GM23338 (cell line): ENCODE measurements at regions not wholly inside any gene's neighbourhood (a gene's known extent, or its start where the extent isn't known, plus 50 kb on each side); places are given as distances from the start of the nearest gene placed in this dataset.

Source experiments
- ATAC-seq: fragments of 200-7000 bp; cut with Tn5 transposase; 3 replicates; pipeline ENCODE4 v1.9.1; 2020
- DNase-seq: peaks from one replicate; pipeline ENCODE4 v3.0.0-alpha.2; 2015; ENCODE audit warnings: low spot score
- H2AFZ ChIP-seq: fragments of 200-600 bp; sonication (generic); 2 replicates; pipeline ENCODE4 v1.8.0; 2016; ENCODE audit warnings: antibody characterized with exemption, mild to moderate bottlenecking, moderate library complexity
- H3F3A ChIP-seq: fragments of 200-600 bp; sonication (generic); replicated peaks from 2 replicates; pipeline ENCODE4 v1.8.0; 2017; ENCODE audit warnings: antibody characterized with exemption, mixed run types, low read depth
- H3K27ac ChIP-seq: fragments of 200-600 bp; sonication (generic); 2 replicates; pipeline ENCODE4 v1.6.1; 2016; ENCODE audit warnings: low read depth
- H3K27me3 ChIP-seq: fragments of 200-600 bp; sonication (generic); 2 replicates; pipeline ENCODE4 v1.8.0; 2016; ENCODE audit warnings: mild to moderate bottlenecking, mixed run types, moderate library complexity; ENCODE audit not compliant: insufficient read depth
- H3K36me3 ChIP-seq: fragments of 200-600 bp; sonication (generic); 2 replicates; pipeline ENCODE4 v1.8.0; 2016; ENCODE audit warnings: mild to moderate bottlenecking; ENCODE audit not compliant: insufficient read depth
- H3K4me1 ChIP-seq: fragments of 200-600 bp; sonication (generic); 2 replicates; pipeline ENCODE4 v1.8.0; 2016; ENCODE audit warnings: mild to moderate bottlenecking, moderate library complexity; ENCODE audit not compliant: insufficient read depth
- H3K4me2 ChIP-seq: fragments of 200-600 bp; sonication (generic); 2 replicates; pipeline ENCODE4 v1.7.1; 2017; ENCODE audit warnings: mixed run types
- H3K4me3 ChIP-seq: fragments of 200-600 bp; sonication (generic); 2 replicates; pipeline ENCODE4 v1.6.1; 2016; ENCODE audit warnings: mixed run types
- H3K79me2 ChIP-seq: fragments of 200-600 bp; sonication (generic); replicated peaks from 2 replicates; pipeline ENCODE4 v1.8.0; 2017; ENCODE audit warnings: mild to moderate bottlenecking; ENCODE audit not compliant: insufficient read depth
- H3K9me2 ChIP-seq: fragments of 200-600 bp; sonication (generic); 2 replicates; pipeline ENCODE4 v1.8.0; 2017; ENCODE audit not compliant: insufficient read depth
- H4K20me1 ChIP-seq: fragments of 200-600 bp; sonication (generic); replicated peaks from 2 replicates; pipeline ENCODE4 v1.8.0; 2017; ENCODE audit warnings: mild to moderate bottlenecking; ENCODE audit not compliant: insufficient read depth
- H3K27ac Mint-ChIP-seq: 2 replicates; pipeline ENCODE4 v1.8.0; 2020; ENCODE audit warnings: inconsistent platforms, mild to moderate bottlenecking, moderate library complexity, mixed read lengths
- H3K27me3 Mint-ChIP-seq: 3 replicates; pipeline ENCODE4 v1.8.0; 2022; ENCODE audit warnings: low read depth, mild to moderate bottlenecking, moderate library complexity, mixed read lengths, inconsistent platforms; ENCODE audit not compliant: insufficient read depth, poor library complexity
- H3K36me3 Mint-ChIP-seq: 3 replicates; pipeline ENCODE4 v1.8.0; 2021; ENCODE audit warnings: low read depth, mild to moderate bottlenecking, inconsistent platforms, moderate library complexity, mixed read lengths
- H3K4me1 Mint-ChIP-seq: 3 replicates; pipeline ENCODE4 v1.8.0; 2020; ENCODE audit warnings: mild to moderate bottlenecking, inconsistent platforms, mixed read lengths
- H3K4me3 Mint-ChIP-seq: 3 replicates; pipeline ENCODE4 v1.8.0; 2021; ENCODE audit warnings: moderate library complexity, mild to moderate bottlenecking, inconsistent platforms, mixed read lengths
- H3K9me3 Mint-ChIP-seq: 3 replicates; pipeline ENCODE4 v1.8.0; 2020; ENCODE audit warnings: moderate library complexity, mild to moderate bottlenecking, inconsistent platforms, mixed read lengths
- JUNB ChIP-seq: IDR thresholded peaks from one replicate; pipeline ENCODE4 v1.6.1; 2016; ENCODE audit warnings: antibody characterized with exemption; ENCODE audit not compliant: unreplicated experiment
- ZNF114 ChIP-seq: fragments of 250-450 bp; sonication (Bioruptor Pico); IDR thresholded peaks from 2 replicates; pipeline ENCODE4 v1.5.0; 2020; ENCODE audit warnings: mild to moderate bottlenecking, moderate library complexity
- TF ChIP-seq, protein P1 (sequence below): IDR thresholded peaks from one replicate; pipeline ENCODE4 v1.6.1; 2018; ENCODE audit warnings: antibody characterized with exemption; ENCODE audit not compliant: unreplicated experiment
- TF ChIP-seq, protein P2 (sequence below): fragments of 250-450 bp; sonication (Bioruptor Pico); IDR thresholded peaks from 2 replicates; pipeline ENCODE4 v1.5.0; 2020; ENCODE audit warnings: mild to moderate bottlenecking, moderate library complexity

DNA sequence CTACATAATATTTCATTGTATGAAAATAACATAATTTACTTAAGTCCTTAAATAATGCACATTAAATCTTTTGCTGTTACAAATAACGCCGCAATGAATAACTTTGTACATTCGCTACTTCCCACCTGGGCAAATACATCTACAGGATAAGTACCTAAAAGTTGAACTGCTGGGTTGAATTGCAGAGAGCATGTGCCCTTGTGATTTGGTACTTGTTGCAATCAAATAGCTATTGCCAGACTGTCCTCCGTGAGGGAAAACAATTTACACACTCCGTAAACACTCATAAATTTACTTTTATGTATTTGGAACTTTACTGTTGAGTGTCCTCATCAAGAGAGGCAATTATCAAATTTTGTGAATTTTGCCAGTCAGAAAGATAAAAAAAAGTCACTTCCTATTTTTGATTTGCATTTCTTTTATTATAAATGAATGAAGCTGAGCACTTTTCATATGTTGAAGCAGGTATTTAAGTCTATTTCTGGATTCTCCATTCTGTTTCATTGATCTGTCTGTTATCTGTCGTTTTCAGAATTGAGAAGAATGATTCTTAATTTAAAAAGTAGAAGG is 140.8 kb upstream of the SERTAD2 start (continued):
- TF ChIP-seq JUNB (no peak), ZNF114 (CRISPR knock-in tag) (no peak)
- TF ChIP-seq, protein P1, sequence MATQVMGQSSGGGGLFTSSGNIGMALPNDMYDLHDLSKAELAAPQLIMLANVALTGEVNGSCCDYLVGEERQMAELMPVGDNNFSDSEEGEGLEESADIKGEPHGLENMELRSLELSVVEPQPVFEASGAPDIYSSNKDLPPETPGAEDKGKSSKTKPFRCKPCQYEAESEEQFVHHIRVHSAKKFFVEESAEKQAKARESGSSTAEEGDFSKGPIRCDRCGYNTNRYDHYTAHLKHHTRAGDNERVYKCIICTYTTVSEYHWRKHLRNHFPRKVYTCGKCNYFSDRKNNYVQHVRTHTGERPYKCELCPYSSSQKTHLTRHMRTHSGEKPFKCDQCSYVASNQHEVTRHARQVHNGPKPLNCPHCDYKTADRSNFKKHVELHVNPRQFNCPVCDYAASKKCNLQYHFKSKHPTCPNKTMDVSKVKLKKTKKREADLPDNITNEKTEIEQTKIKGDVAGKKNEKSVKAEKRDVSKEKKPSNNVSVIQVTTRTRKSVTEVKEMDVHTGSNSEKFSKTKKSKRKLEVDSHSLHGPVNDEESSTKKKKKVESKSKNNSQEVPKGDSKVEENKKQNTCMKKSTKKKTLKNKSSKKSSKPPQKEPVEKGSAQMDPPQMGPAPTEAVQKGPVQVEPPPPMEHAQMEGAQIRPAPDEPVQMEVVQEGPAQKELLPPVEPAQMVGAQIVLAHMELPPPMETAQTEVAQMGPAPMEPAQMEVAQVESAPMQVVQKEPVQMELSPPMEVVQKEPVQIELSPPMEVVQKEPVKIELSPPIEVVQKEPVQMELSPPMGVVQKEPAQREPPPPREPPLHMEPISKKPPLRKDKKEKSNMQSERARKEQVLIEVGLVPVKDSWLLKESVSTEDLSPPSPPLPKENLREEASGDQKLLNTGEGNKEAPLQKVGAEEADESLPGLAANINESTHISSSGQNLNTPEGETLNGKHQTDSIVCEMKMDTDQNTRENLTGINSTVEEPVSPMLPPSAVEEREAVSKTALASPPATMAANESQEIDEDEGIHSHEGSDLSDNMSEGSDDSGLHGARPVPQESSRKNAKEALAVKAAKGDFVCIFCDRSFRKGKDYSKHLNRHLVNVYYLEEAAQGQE = no peak

DNA sequence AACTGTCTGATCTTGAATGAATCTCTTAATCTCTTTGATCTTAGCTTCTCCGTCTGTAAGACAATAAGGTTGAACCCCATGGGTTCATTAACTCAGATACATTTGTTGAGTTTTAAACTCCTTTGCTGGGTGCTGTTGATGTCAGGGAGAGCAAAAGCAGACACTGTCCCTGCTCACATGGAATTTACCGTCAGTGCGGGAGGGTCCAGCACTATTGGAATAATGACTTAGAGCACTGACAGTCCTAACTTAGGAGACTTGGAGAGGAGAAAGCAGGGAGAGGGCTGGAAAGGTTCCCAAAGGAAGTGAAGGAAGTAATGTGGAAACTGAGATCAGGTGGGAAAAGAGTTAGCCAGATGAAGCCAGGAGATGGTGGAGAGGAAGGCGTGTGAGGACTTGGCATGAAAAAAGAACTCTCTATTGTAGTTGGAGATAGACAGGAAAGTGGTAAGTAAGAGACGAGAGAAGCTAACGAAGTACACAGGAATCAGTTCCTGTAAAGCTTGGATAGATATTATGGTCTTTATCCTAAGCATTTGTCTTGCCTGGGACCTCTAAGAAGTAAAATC is 141.4 kb upstream of the SERTAD2 start:
- Histone ChIP-seq H2AFZ (no peak overlapping the region), H3K4me3 (no peak overlapping the region), H3K4me1 (peaks cover 9% of the 10 kb centered on the region; the same call in 1 of the 2 replicates), H3F3A (no peaks in the 10 kb centered on the region), H3K79me2 (no peaks in the 10 kb centered on the region), H3K9me2 (no peaks in the 10 kb centered on the region; the same call in 1 of the 2 replicates), H4K20me1 (no peaks in the 10 kb centered on the region), H3K27ac (no peak overlapping the region), H3K27me3 (no peaks in the 10 kb centered on the region), H3K36me3 (no peaks in the 10 kb centered on the region), H3K4me2 (peak overlapping the region; percentile 31)
- no peaks in the 10 kb centered on the region for H3K27me3 Mint-ChIP-seq
- DNase-seq (no peak), ATAC-seq (no peak)
- peaks cover 5% of the 10 kb centered on the region for H3K4me1 Mint-ChIP-seq
- no peak overlapping the region for H3K4me3 Mint-ChIP-seq
- no peaks in the 10 kb centered on the region for H3K9me3 Mint-ChIP-seq
- no peak for TF ChIP-seq JUNB
- no peaks in the 10 kb centered on the region for H3K36me3 Mint-ChIP-seq
- H3K27ac Mint-ChIP-seq = no peak overlapping the region

DNA sequence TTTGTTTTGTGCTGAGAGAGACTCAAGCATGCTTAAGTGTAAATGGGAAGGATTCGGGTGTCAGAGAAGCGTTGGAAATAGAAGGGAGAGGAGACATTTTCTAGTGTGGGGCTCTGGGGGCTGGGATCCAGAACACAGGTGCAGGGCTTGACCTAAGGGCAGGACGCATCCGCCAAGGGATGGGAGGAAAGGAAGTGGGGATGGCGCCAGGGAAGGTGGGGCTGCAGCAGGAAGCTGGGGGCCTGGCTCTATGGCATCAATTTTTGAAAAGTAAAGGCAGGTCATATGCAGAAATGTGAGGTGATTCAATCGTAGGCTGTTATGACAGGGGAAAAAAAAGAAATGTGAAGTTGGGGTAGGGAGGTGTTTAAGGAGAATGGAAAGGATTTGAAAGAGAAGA is 143.2 kb upstream of the SERTAD2 start:
- Histone ChIP-seq H3K9me2 (no peaks in the 10 kb centered on the region; the same call in 1 of the 2 replicates), H3K79me2 (no peaks in the 10 kb centered on the region), H3K4me2 (no peak overlapping the region), H3K4me3 (no peak overlapping the region), H2AFZ (no peak overlapping the region), H3K27me3 (no peaks in the 10 kb centered on the region), H3K36me3 (no peaks in the 10 kb centered on the region), H3K4me1 (peaks cover 9% of the 10 kb centered on the region; the same call in 1 of the 2 replicates), H3F3A (no peaks in the 10 kb centered on the region), H3K27ac (no peak overlapping the region), H4K20me1 (no peaks in the 10 kb centered on the region)
- Mint-ChIP-seq H3K27ac (no peak overlapping the region), H3K27me3 (no peaks in the 10 kb centered on the region), H3K4me3 (no peak overlapping the region), H3K36me3 (no peaks in the 10 kb centered on the region), H3K4me1 (peaks cover 3% of the 10 kb centered on the region; the same call in 2 of the 3 replicates), H3K9me3 (no peaks in the 10 kb centered on the region)
- TF ChIP-seq, protein P2, sequence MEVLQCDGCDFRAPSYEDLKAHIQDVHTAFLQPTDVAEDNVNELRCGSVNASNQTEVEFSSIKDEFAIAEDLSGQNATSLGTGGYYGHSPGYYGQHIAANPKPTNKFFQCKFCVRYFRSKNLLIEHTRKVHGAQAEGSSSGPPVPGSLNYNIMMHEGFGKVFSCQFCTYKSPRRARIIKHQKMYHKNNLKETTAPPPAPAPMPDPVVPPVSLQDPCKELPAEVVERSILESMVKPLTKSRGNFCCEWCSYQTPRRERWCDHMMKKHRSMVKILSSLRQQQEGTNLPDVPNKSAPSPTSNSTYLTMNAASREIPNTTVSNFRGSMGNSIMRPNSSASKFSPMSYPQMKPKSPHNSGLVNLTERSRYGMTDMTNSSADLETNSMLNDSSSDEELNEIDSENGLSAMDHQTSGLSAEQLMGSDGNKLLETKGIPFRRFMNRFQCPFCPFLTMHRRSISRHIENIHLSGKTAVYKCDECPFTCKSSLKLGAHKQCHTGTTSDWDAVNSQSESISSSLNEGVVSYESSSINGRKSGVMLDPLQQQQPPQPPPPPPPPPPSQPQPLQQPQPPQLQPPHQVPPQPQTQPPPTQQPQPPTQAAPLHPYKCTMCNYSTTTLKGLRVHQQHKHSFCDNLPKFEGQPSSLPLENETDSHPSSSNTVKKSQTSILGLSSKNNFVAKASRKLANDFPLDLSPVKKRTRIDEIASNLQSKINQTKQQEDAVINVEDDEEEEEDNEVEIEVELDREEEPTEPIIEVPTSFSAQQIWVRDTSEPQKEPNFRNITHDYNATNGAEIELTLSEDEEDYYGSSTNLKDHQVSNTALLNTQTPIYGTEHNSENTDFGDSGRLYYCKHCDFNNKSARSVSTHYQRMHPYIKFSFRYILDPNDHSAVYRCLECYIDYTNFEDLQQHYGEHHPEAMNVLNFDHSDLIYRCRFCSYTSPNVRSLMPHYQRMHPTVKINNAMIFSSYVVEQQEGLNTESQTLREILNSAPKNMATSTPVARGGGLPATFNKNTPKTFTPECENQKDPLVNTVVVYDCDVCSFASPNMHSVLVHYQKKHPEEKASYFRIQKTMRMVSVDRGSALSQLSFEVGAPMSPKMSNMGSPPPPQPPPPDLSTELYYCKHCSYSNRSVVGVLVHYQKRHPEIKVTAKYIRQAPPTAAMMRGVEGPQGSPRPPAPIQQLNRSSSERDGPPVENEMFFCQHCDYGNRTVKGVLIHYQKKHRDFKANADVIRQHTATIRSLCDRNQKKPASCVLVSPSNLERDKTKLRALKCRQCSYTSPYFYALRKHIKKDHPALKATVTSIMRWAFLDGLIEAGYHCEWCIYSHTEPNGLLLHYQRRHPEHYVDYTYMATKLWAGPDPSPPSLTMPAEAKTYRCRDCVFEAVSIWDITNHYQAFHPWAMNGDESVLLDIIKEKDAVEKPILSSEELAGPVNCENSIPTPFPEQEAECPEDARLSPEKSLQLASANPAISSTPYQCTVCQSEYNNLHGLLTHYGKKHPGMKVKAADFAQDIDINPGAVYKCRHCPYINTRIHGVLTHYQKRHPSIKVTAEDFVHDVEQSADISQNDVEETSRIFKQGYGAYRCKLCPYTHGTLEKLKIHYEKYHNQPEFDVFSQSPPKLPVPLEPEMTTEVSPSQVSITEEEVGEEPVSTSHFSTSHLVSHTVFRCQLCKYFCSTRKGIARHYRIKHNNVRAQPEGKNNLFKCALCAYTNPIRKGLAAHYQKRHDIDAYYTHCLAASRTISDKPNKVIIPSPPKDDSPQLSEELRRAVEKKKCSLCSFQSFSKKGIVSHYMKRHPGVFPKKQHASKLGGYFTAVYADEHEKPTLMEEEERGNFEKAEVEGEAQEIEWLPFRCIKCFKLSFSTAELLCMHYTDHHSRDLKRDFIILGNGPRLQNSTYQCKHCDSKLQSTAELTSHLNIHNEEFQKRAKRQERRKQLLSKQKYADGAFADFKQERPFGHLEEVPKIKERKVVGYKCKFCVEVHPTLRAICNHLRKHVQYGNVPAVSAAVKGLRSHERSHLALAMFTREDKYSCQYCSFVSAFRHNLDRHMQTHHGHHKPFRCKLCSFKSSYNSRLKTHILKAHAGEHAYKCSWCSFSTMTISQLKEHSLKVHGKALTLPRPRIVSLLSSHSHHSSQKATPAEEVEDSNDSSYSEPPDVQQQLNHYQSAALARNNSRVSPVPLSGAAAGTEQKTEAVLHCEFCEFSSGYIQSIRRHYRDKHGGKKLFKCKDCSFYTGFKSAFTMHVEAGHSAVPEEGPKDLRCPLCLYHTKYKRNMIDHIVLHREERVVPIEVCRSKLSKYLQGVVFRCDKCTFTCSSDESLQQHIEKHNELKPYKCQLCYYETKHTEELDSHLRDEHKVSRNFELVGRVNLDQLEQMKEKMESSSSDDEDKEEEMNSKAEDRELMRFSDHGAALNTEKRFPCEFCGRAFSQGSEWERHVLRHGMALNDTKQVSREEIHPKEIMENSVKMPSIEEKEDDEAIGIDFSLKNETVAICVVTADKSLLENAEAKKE (CRISPR knock-in tag) = no peak
- ATAC-seq (no peak), DNase-seq (no peak)
